Gastrocnemius medialis (tissue), 4 donors: ENCODE measurements at regions not wholly inside any gene's neighbourhood (a gene's known extent, or its start where the extent isn't known, plus 50 kb on each side); places are given as distances from the start of the nearest gene placed in this dataset.
"Not testable (repeated sequence)": the region's sequence is repeated elsewhere in the genome, so short reads cannot be mapped to it uniquely, and the experiment has no call there.

Experiments
- ATAC-seq, 2 donors: fragments of 150-250 bp; one replicate each; pipeline ENCODE4 v1.9.1; 2016
- DNase-seq, 2 donors: peaks; one replicate each; pipeline ENCODE4 v3.0.0-alpha.2; 2019
- H3K27ac ChIP-seq, 4 donors: fragments of 200-600 bp; sonication (generic); 1 replicate in 1 of 4; 2 replicates in 3 of 4; pipeline ENCODE4 v1.5.1; 2016 to 2018; ENCODE audit warnings: mild to moderate bottlenecking in 2 of 4, moderate library complexity in 1 of 4
- H3K27me3 ChIP-seq, 3 donors: fragments of 200-600 bp; sonication (generic) in 2 of 3; 1 replicate in 1 of 3; 2 replicates in 2 of 3; pipeline versions ENCODE4 v1.5.1 to v1.6.0; 2016 to 2019; ENCODE audit warnings: mild to moderate bottlenecking in 1 of 3, moderate library complexity in 1 of 3
- H3K36me3 ChIP-seq, 2 donors: fragments of 200-600 bp; sonication (generic) in 1 of 2; one replicate each; pipeline ENCODE4 v1.5.1; 2017 to 2018
- H3K4me1 ChIP-seq, 2 donors: fragments of 200-600 bp; sonication (generic) in 1 of 2; one replicate each; pipeline ENCODE4 v1.5.1; 2016 to 2017; ENCODE audit warnings: mild to moderate bottlenecking in 2 of 2
- H3K4me3 ChIP-seq, 4 donors: fragments of 200-600 bp; sonication (generic) in 3 of 4; 1 replicate in 1 of 4; 2 replicates in 3 of 4; pipeline ENCODE4 v1.5.1; 2016 to 2019; ENCODE audit warnings: mild to moderate bottlenecking in 2 of 4
- H3K9me3 ChIP-seq, 3 donors: fragments of 200-600 bp; sonication (generic) in 2 of 3; 1 replicate in 1 of 3; 2 replicates in 2 of 3; pipeline ENCODE4 v1.5.1; 2016 to 2019
- CTCF ChIP-seq, 5 experiments: fragments of 450-650 bp in 3 of 5; fragments of 200-600 bp in 2 of 5; sonication (generic) in 2 of 5; IDR thresholded peaks in 4 of 5; conservative IDR thresholded peaks in 1 of 5; 1 replicate in 4 of 5; 2 replicates in 1 of 5; pipeline ENCODE4 v1.5.1; 2016 to 2019; ENCODE audit warnings: antibody characterized with exemption in 5 of 5, mild to moderate bottlenecking in 3 of 5, moderate library complexity in 3 of 5
- POLR2A ChIP-seq, 2 donors: fragments of 450-650 bp; IDR thresholded peaks; one replicate each; pipeline ENCODE4 v1.6.1; 2017; ENCODE audit warnings: antibody characterized with exemption in 2 of 2, mild to moderate bottlenecking in 2 of 2, moderate library complexity in 2 of 2
- in situ Hi-C, 4 donors: fragments of 200-750 bp; cut with MboI; loops; one replicate each; pipeline versions ENCODE4 v1.15.0 to v1.8.0; 2017; ENCODE audit warnings: low sequenced_read_pairs in 4 of 4
- intact Hi-C: fragments of 100-400 bp; cut with DNase I; formaldehyde crosslinking; loops from one replicate; pipeline ENCODE4 v1.15.1; 2023; ENCODE audit warnings: low total_unique reads

GRCh38 chr11:57057561-57057960 lies 68.8 kb downstream of the OR5AK2 start:
- TF ChIP-seq POLR2A (IDR thresholded peaks at IDR 0.05), result no peak
- TF ChIP-seq CTCF (IDR thresholded peaks at IDR 0.05 in 4 of 5, conservative IDR thresholded peaks at IDR 0.05 in 1 of 5), result no peak
- DNase-seq (no peak), ATAC-seq (no peak)
- no peak overlapping the region for H3K4me3 ChIP-seq
- intact Hi-C loops (no loop called here), in situ Hi-C loops (no loop called here)
- H3K4me1 ChIP-seq, result no peaks in the 10 kb centered on the region
- no peaks in the 10 kb centered on the region for H3K36me3 ChIP-seq
- H3K27ac ChIP-seq, result no peak overlapping the region
- no peaks in the 10 kb centered on the region for H3K9me3 ChIP-seq
- H3K27me3 ChIP-seq, result no peaks in the 10 kb centered on the region

DNA sequence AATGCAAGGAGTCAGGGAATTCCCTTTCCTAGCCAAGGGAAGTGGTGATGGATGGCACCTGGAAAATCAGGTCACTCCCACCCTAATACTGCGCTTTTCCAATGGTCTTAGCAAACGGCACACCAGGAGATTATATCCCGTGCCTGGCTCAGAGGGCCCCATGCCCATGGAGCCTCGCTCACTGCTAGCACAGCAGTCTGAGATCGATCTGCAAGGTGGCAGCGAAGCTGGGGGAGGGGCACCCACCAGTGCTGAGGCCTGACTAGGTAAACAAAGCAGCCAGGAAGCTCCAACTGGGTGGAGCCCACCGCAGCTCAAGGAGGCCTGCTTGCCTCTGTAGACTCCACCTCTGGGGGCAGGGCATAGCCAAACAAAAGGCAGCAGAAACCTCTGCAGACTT lies 74.2 kb downstream of the OR5AK2 start:
- DNase-seq, H3K27me3 ChIP-seq, ATAC-seq, H3K36me3 ChIP-seq, H3K27ac ChIP-seq, H3K4me3 ChIP-seq, H3K4me1 ChIP-seq, H3K9me3 ChIP-seq, intact Hi-C loops, in situ Hi-C loops: not testable (repeated sequence)

DNA sequence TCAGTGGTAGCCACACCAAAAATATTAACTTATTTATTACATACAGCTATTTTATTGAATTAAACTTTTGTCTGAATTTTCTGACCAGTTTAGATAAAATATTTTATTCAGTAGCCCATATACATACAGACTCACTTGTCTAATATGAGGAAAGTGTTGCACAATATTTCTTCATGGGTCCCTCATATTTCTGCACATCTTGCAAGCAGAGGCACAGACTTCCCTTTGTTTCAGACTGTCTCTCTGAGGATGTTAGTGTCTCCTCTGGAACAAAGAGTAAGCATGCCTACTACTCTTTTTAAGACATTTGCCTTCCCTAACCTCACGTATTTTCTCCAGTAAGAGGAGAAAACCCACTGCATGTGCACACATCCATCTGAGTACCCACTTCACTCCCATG lies 81.2 kb downstream of the OR5AK2 start:
- in situ Hi-C loops (no loop called here), intact Hi-C loops (no loop called here)
- ATAC-seq, result no peak
- TF ChIP-seq CTCF (IDR thresholded peaks at IDR 0.05 in 4 of 5, conservative IDR thresholded peaks at IDR 0.05 in 1 of 5) (no peak), POLR2A (IDR thresholded peaks at IDR 0.05) (no peak)
- Histone ChIP-seq H3K36me3 (no peaks in the 10 kb centered on the region), H3K4me1 (no peaks in the 10 kb centered on the region), H3K27ac (no peak overlapping the region), H3K9me3 (no peaks in the 10 kb centered on the region), H3K4me3 (no peak overlapping the region), H3K27me3 (no peaks in the 10 kb centered on the region)
- no peak for DNase-seq

GRCh38 chr11:57071829-57072228 lies 83.1 kb downstream of the OR5AK2 start:
- TF ChIP-seq POLR2A (IDR thresholded peaks at IDR 0.05), result no peak
- TF ChIP-seq CTCF (IDR thresholded peaks at IDR 0.05 in 4 of 5, conservative IDR thresholded peaks at IDR 0.05 in 1 of 5), result no peak
- Histone ChIP-seq H3K4me3 (no peak overlapping the region), H3K4me1 (no peaks in the 10 kb centered on the region), H3K9me3 (no peaks in the 10 kb centered on the region), H3K36me3 (no peaks in the 10 kb centered on the region), H3K27me3 (no peaks in the 10 kb centered on the region), H3K27ac (peak overlapping the region in 2 of 4 donors; percentile 18 to 27)
- intact Hi-C loops (no loop called here), in situ Hi-C loops (no loop called here)
- DNase-seq, result no peak
- peak in 1 of 2 donors; percentile 73 for ATAC-seq

DNA sequence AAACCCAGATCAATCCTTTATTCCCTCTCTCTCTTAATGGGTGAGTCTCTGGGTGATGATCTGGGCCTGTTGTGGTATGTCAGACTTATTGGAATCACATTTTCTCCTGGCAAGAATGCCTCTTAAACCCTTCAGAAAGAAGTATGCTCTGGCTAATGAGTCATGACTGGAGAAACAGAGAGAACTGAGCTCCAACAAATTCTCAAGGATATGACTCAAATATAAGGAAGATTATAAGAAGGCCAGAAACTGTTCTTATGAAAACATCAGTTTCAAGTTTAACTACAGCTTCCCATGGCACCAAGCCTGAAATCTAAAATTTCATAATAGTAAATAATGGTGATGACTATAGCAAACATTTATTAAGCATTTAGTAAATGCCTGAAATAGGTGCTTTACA lies 83.9 kb downstream of the OR5AK2 start:
- H3K36me3 ChIP-seq, result no peaks in the 10 kb centered on the region
- no peaks in the 10 kb centered on the region for H3K9me3 ChIP-seq
- no peaks in the 10 kb centered on the region for H3K27me3 ChIP-seq
- H3K27ac ChIP-seq, result peak overlapping the region in 2 of 4 donors; percentile 18 to 27
- TF ChIP-seq CTCF (IDR thresholded peaks at IDR 0.05 in 4 of 5, conservative IDR thresholded peaks at IDR 0.05 in 1 of 5) (no peak), POLR2A (IDR thresholded peaks at IDR 0.05) (no peak)
- H3K4me3 ChIP-seq, result no peak overlapping the region
- in situ Hi-C loops (no loop called here), intact Hi-C loops (no loop called here)
- no peaks in the 10 kb centered on the region for H3K4me1 ChIP-seq
- ATAC-seq, result peak; percentile 74 to 85
- no peak for DNase-seq
